ENCODE measurements at regions not wholly inside any gene's neighbourhood (a gene's known extent, or its start where the extent isn't known, plus 50 kb on each side); places are given as distances from the start of the nearest gene placed in this dataset.

GRCh38 chr2:5923957-5924945 is 232.1 kb downstream of the SOX11 start:
- DNase-seq: no peak

DNA sequence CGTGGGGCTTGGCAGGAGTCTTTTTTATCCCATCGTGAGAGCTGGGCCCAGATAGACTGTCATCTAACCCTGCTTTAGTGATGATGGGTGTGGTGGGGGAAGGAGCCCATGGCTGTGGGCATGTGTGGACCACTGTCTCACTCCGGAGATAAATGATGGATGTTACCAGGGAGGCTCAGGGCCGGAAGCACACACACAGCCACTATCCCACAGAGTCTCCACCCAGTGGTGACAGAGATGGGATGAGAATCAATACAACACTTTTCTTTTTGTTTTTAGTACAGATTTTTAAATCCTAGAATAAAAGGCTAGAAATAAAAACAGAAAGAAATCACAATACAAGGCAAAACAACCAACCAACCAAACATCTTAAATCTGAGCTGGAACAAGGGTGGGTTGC is 233.4 kb downstream of the SOX11 start:
- no peak for DNase-seq

GRCh38 chr2:5926871-5927512 is 234.8 kb downstream of the SOX11 start:
- no peak for DNase-seq

DNA sequence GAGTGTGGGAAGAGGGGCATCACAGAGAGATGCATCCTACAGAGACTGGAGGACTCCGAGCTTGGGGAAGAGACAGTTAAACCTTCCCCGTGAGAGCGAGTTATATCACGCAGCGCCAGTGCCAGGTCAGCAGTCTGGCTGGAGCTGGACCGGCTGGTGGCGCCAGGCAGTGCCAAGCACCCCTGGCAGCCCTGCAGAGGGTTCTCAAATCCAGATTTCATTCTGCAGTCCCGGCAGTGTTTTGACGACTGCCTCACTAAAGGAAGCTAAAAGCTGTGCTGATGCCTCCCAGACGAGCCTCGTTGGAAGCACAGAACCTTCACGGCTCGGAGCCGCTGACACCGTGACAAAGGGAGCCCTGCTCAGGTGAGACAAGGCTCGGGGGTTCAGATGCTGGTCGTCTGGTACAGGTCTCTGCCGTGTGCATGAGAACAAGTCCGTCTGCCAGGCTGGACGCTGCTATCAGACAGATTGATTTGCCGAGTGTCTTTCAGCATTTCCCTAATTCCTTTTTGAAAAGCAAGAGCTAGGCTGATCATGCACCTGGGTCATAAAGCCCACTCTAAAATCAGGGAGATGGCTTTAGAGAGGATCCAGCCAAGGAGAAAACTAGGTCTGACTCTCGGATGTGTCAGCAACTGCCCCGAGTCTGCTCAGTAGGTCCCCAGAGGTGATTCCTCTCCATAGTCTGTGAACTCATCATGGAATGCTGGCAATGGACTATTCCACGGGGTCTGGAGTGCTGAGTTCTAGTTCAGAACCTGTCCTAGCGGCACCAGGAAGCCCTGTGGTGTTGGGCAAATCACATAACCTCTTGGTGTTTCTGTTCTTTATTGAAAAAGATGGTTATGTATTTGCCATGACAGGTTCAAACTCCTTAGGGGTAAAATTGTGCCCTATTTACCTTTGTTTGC is 240.6 kb downstream of the SOX11 start:
- DNase-seq: no peak

DNA sequence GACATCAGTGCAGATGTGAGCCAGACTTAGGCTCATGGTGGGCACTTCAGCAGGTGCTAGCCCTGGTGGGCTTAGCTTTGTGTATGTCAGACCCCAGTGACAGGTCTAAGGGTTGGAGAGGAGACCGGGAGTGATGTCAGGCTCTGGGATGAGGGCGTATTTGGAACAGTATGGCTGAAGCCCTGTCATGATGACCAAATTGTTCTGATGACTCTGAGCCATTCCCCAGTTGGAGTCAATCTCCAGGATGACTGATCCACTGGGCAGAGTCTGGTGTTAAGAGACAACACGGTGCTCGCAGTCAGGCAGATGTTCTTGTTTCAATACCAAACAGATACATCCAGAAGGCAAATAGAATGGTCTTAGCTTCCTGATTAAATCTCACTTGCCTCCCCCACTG is 241.5 kb downstream of the SOX11 start:
- no peak for DNase-seq

DNA sequence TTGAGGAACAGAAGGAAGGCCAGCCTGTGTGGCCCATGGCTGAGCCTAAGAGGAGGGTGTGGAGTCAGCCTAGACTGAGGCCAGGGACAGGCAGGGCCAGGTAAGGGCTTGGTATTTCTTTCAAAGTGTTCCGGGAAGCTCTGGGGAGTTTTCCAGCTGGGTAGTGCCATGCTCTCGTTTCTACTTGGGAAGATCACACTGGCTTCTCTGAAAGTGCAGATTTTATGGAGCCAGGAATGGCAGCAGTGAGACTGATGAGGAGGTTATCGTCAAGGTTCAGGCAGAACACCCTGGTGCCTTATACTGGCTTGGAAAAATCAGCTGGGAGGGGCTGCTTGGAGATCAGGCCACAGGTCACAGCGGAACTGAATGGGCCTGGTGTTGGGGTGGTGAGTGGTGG is 245.1 kb downstream of the SOX11 start:
- DNase-seq: no peak

- no peak for DNase-seq
Observed at GRCh38 chr2:5937851-5938565, 245.8 kb downstream of the SOX11 start.

- no peak for DNase-seq
Observed at GRCh38 chr2:5938566-5938896, 246.3 kb downstream of the SOX11 start.

- DNase-seq: no peak
Observed at GRCh38 chr2:5939553-5939952, 247.4 kb downstream of the SOX11 start.

- DNase-seq: no peak
Observed at GRCh38 chr2:5940596-5941535, 248.7 kb downstream of the SOX11 start.

DNA sequence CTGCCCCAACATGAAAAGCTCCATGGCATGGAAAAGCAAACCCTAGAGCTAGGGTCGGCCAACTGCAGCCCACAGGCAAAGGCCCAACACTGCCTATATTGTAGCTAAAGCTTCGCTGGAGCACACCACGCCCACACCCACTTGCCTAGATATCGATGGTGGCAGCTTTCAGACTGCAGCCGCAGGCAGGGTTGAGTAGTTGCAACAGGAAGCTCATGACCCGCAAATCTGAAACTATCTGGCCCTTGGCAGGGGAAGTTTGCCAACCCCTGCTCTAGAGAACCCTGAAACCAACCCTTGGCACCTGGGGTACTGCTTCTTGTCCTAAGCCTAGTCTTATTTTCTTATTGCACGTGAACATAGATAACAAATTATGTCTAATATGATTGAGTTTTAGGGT is 250.0 kb downstream of the SOX11 start:
- no peak for DNase-seq

- DNase-seq: no peak
Observed at GRCh38 chr2:5945742-5946141, 253.6 kb downstream of the SOX11 start.

GRCh38 chr2:5946225-5947115 is 254.3 kb downstream of the SOX11 start:
- DNase-seq: no peak

DNA sequence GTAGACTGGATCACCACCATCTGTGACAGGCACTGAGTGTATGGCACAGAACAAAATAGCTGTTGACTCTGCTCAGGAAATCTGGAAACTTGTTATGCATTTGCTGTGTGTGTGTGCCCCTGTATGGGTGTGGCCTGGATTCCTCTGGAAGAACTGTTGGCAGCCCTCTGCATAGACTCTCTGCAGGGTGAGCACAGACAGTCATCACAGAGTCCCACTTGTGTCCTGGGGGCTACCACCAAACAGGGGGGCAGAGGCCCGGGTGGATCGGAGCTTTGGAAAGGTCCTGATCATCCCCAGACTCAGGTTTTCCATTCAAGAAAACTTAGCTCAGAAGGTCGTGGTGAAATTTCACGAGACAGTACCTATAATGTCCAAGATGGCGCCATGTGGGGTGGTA is 258.6 kb downstream of the SOX11 start:
- DNase-seq: no peak

- no peak for DNase-seq
Observed at GRCh38 chr2:5951471-5951870, 259.3 kb downstream of the SOX11 start.

- DNase-seq: no peak
Observed at GRCh38 chr2:5953525-5953924, 261.3 kb downstream of the SOX11 start.

GRCh38 chr2:5954509-5954908 is 262.3 kb downstream of the SOX11 start:
- no peak for DNase-seq

DNA sequence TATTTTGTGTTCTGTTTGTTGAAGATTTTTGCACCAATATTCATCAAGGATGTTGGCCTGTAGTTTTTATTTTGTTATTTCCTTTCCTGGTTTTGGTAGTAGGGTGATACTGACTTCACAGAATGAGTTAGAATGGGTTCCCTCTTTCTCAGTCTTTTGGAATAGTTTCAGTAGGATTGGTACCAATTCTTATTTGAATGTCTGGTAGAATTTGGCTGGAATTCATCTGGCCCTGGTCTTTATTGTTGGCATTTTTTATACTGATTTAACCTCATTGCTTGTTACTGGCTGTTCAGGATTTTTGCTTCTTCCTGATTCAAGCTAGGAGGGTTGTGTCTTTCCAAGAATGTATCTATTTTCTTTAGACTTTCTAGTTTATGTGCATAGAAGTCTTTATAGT is 263.7 kb downstream of the SOX11 start:
- DNase-seq: no peak

- DNase-seq: no peak
Observed at GRCh38 chr2:5959836-5960820, 267.9 kb downstream of the SOX11 start.

Data from activated naive CD4-positive, alpha-beta T cell treated with Interleukin-2 at 50 U/mL for 16 hours (primary cell).